HG03521 (cell line): ENCODE measurements at regions not wholly inside any gene's neighbourhood (a gene's known extent, or its start where the extent isn't known, plus 50 kb on each side); places are given as distances from the start of the nearest gene placed in this dataset.
"Not testable (repeated sequence)": the region's sequence is repeated elsewhere in the genome, so short reads cannot be mapped to it uniquely, and the experiment has no call there.

Source experiments
- ATAC-seq: cut with Tn5 transposase; IDR thresholded peaks from one replicate; pipeline ENCODE4 v1.9.1; 2021; ENCODE audit warnings: mild to moderate bottlenecking, moderate library complexity; ENCODE audit not compliant: unreplicated experiment

DNA sequence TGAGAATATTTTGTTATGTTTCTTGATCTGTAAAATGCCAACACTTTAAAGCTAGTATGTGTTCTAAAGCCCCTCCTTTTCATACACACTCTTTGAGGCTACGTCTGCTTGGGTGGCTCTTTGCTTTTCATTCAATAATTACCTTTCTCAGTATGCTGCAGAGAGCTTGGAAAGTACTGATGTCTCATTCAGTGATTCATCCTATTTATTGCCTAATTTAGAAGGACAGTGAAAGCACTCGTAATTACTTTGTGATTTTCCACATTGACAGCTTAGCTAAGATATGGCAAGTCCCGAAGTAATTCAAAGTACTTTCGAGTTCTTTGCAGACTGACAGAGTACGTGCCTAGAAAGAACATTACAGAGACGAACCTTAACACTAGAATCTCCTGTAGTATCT lies 57.2 kb downstream of the BMP15 start:
- no peak for ATAC-seq

DNA sequence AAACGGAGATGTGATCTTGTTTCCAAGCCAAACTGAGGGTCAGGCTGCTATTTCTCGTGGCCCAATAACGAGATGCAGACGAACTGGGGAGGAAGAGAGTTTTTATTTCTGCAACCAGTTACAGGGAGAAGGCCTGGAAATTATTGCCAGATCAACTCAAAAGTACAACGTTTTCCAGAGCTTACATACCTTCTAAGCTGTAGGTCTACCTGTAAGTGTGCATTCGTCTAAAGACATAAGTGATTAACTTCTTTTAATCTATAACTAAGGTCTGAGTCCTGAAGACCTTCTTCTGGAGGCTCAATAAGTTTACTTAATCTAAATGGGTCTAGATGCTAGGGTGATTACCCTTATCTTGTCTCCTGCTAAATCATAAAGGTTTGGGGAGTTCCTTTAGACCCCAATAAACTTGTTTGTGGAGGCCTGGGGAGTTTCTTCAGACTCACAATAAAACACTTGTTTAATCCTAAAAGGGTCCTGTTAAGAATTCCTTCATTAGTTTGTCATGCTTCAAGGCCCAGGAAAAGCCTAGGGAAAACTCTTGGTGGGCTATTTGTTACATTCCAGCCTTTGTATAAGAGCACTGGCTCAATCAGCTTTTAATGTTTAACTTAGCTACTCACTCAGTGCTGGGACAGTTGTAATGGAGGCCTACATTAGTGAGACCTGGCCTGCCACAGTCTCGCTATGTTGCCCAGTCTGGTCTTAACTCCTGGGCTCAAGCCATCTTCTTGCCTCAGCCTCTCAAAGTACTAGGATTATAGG lies 58.5 kb downstream of the BMP15 start:
- not testable (repeated sequence) for ATAC-seq

DNA sequence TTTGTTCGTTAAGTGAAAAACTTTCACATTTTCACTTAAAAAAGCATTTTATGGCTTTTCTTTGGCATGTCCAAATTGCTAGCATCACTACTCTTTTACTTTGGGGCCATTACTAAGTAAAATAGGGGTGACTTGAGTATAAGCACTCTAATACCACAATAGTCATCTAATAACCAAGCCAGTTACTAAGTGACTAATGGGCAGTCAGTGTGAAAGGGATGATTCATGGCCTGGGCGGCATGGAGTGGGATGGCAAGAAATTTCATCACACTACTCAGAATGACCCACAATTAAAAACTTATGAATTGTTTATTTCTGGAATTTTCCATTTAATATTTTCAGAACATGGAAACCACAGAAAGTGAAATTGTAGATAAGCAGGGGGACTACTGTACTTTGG lies 60.9 kb downstream of the BMP15 start:
- ATAC-seq: no peak

DNA sequence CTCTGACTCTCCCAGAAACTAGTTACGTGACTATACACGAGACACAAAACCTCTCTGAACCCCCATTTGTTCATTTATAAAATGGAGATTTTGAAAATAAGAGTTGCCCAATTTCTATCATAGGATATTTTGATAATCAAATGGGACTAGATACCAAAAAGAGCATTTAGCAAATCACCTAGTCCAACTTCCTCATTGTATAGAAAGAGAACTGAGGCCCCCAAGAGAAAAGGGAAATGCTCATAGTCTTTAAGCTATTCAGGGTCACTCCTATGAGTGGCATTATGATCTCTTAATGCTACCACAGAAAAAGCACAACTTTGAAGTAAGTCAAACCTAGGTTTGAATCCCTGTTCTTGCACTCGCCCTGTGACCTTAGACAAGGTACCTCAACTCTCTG lies 62.7 kb downstream of the BMP15 start:
- ATAC-seq: no peak

DNA sequence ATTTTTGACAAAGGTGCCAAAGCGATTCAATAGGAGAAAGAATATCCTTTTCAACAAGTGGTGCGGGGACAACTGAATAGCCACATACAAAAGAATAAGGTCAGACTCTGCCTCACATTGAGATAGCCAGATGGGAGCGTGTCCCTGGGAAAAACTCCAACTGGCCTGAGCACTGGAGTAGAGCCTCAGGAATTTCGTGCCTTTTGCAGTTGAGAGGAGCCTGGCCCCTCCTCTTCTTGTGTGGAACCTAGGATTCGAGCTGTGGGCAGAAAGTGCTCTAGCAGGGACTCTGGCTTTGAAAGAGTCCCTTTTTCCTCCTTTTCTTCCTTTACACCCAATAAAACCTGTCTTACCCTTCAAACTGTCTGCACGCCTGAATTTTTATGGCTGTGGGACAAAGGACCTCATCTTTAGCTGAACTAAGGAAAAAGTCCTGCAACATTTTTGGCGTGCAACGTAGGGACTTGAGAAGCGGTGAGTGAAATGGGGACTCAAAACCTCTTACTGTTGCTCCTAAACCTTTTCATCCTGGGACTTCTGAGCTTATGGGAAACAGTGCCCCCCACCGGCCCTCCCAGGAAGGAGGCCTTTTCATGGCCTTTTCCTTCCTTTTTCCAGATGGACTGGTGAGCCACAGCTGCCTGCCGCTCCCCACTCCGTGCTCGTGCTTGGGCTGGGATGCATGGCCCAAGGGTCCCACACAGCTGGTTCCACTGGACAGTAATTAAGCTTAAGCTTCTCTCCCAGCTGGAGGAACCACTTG lies 68.6 kb downstream of the BMP15 start:
- no peak for ATAC-seq

DNA sequence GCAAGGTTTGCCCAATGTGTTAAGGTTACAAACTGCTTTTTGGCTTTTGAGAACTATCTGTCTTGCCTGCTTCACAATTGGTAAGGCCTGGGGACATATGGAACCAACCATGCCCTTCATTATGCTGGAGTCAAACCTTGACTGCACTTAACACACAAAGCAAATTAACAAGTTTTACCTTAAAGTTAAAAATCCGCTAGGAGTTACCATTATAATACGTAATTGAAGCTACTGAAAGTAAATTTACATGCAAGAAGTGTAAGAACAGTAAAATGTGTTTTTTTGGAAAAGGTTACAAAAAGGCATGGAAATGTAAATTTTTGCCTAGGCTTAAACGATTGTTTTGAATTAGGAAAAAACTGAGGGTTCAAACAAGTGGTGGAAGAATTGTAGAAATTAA lies 69.7 kb downstream of the BMP15 start:
- no peak for ATAC-seq

DNA sequence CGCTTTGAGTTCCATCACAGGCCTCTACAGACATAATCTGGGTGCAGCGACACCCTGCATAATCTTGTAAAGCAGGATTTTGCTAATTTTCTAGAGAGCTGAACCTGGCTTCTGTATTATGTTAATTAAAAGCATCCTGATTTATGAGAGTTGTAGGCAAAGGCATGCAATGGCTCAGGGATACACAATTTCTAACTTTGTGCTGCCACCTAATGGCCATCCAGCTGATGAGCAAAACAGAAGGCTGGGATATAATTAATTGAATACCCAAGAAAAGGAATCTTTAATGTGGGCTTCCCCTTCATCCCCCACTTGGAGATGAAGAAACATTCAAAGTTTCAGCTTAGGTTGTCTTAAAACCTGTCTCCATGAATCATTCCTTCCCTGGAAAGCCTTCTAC lies 78.1 kb downstream of the BMP15 start:
- no peak for ATAC-seq

DNA sequence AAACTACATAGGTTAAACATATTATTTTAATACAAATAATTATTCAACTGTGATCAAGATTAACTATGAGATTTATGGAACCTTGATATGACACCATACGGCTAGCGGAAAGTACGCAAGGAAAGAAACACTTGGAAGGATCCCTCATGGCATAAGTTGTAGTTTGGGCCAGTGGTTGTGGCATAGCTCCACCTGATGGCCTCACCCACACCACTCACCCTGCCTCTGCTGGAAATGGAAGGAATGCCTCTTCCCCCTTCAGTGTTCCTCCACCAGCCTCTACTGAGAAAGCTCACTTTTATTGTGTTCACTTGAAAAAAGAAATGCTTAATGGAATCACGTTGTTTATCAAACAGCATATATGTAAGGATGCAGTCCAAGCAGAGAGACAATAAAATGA lies 86.4 kb downstream of the BMP15 start:
- no peak for ATAC-seq

DNA sequence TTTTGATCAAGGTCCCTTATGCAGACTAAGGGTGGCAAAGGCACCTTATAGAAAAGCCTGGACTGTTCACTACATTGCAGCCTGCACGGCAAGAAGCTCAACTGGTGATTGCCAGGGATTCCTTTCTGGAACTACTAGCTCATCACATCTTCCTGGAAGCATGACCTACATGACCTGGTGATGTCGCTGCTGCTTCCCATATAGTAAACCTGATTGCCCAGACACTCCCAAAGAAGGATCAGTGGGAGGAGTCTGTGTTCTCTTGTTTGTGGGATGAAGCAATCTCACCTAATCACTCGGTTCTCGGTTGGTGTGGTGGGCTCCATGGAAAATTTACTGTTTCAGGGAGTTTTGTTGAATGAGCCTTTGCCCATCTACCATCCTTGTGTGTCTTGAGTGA lies 89.8 kb downstream of the BMP15 start:
- ATAC-seq: not testable (repeated sequence)

DNA sequence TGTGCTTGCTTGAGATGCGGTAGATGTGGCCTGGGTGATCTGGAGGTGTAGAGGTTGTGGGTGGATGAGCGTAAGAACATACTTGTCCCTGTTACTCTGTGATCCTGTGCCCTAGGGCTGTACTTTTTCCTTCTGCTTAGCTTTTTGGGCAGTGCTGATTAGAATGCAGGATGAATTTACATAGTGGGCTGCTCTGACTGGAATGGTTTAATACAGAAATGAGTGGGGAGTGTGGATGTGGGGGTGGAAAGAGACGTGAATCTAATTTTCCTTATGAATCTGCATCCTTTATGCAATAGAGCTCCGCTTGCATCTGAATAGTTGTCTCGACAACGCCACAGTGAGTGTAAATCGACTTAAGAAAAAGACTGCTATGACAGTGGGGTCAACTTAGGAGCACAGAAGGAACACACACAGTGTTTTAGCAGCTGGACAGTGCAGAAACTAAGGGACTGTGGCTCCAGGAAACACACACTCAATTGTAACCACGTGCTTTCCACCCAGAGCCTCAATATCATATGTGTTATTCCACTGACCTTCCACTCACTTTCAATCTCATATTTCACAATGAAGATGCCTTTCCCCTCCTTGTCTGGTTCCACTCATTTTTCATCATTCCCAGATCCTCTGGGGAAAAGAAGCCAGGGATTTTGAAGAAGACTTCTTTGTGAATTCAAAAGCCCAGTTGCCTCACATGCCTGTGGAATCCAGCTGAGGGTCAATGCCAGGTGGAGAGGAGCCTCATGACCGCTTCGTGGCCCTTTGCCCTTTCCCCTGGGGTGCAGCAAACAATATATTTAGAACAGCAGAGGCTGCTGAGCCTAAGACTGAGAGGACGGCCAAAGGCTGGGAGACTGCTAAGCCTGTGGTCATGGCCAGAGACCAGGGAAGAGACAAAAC lies 91.4 kb downstream of the BMP15 start:
- ATAC-seq: not testable (repeated sequence)

DNA sequence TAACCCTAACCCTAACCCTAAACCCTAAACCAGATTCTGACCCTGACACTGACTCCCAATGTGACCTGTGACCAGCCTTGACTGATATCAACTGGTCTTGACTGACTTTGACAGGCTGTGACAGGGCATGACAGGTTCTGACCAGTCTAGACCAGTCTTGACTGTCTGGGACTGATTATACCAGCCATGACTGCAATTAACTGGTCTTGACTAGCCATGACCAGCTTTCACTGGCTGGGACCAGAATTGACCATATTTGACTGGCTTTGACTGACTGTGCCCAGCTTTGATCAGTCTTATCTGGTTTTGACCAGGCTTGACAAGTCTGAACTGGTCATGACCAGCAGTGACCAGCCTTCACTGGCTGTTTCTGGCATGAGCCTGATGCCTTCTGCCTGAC lies 95.5 kb downstream of the BMP15 start:
- no peak for ATAC-seq

DNA sequence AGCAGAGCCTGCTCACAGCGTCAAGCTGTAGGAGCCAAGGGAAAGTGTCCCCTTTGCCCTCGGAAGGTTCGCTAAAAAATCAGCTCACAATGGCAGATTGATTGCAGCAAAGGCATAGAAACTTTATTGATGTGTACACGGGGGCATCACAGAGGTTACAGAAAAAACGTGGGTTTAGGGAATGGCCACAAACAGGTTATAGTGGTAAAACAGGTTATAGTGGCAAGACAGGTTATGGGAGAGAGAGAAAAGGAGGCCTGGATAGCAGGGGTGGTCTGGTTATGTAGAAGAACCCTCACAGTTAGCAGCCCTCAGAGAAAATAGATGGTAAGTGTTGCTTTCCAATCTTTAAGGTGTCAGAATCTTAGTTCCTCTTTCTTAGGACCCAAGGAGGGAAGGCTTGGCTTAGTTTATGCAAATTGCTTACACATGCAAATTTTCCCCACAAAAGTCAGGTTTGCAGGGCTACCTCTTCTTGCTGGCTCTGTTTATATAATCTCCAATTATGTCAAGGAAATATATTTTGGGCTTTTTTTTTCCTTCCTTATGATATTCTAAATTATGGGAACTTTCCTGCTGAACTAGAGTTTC lies 113.7 kb downstream of the BMP15 start:
- ATAC-seq: peak; percentile 64

DNA sequence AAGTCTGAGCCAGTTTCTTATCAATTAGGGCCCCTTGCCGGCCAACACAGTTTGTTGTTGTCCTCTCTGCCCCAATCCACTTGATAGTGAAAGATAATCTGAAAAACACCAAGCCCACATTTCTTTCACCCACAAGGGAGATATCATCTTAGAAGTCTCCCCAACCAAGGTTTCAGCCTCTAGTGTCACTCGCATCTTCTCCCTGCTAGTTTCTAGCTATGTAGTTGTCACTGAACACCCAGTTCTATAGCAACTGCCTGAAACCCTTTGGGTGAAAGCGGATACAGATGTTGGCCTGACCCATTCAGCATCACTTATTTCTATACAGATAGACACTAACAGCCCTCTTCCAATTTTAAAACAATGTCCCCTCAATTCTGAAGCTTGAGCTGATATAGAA lies 116.3 kb downstream of the BMP15 start:
- peak; percentile 46 for ATAC-seq

DNA sequence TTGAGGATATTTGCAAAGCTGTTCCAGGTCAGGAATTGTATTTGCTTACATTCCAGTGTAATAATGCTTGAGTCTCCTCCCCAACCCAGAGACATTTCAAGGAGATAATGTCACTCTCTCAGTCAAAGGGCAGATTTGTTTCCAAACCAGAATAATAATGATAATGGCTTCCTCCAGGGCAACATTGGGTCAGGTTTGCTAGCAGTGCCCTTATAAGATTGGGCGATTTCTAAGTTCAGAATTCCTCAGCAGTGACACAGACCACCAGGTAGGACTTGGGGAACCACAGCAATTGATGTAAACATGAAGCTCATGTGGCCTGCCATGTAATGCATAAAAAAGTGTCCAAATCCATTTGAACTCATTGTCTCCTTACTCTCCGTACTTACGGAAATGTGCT lies 125.2 kb downstream of the BMP15 start:
- ATAC-seq: no peak

DNA sequence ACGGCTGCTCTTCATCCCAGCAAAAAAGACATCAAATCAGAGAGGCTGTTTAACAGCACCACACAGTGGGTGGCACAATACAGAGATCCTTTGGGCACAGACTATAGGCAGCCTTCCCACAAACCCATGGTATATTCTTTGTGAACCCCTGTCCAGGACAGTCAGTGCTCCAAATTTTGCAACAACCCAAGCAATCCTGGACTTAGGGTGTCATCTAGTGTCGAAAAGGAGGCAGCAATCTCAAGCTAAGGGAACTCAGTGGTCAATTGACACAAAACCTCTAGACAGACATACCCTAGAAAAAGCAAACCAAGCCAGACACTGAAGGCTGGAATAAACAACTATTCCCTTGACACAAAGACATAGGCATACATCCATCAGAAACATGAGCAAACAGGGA lies 137.4 kb downstream of the BMP15 start:
- ATAC-seq: no peak

DNA sequence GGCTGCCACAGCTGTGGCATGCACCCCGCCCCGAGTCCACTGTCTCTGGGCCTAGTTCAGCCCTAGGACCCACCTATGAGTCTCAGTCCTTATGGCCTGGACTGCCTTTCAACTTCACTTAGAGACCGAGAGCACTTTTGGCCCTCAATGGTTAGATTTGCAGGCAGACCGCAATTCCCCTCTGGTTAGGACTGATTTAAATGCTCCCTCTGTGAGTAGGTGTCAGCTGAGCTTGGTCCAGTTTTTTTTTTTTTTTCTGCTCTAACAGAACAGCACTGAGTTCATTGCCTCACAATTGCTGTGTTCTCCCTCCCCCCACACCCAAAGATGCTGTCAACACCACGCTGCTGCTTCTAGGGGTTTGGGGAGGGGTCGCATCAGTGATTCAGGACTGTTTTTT lies 143.2 kb downstream of the BMP15 start:
- ATAC-seq: no peak

DNA sequence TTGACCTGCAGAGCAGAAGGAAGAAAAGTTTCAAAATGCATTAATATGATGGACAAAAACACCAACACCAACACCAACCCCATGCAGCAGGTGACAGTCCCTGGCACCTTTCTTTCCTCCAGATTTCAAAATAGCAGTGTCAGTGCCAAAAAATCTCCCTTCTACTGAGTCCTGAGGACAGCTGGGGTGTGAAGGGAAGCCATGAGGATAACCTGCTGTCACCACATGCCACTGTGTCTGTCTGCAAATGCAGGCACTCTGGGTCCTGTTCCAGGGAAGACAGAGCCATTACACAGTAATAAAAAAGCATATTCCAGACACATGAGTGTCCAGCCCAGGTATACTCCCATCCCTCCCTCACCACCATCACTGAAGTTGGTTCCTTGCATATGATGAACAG lies 187.5 kb downstream of the BMP15 start:
- ATAC-seq: no peak

DNA sequence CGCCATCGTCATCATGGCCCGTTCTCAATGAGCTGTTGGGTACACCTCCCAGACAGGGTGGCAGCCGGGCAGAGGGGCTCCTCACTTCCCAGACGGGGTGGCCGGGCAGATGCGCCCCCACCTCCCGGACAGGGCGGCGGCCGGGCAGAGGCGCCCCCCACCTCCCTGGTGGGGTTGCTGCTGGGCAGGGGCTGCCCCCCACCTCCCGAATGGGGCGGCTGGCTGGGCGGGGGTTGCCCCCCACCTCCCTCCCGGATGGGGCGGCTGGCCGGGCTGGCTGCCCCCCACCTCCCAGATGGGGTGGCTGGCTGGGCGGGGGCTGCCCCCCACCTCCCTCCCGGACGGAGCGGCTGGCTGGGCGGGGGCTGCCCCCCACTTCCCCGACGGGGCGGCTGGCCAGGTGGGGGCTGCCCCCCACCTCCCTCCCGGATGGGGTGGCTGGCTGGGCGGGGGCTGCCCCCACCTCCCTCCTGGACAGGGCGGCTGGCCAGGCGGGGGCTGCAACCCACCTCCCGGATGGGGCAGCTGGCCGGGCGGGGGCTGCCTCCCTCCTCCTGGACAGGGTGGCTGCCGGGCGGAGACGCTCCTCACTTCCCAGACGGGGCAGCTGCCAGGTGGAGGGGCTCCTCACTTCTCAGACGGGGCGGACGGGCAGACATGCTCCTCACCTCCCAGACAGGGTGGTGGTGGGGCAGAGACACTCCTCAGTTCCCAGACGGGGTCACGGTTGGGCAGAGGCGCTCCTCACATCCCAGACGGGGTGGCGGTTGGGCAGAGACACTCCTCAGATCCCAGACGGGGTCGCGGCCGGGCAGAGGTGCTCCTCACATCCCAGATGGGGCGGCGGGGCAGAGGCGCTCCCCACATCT lies 208.8 kb downstream of the BMP15 start:
- not testable (repeated sequence) for ATAC-seq

DNA sequence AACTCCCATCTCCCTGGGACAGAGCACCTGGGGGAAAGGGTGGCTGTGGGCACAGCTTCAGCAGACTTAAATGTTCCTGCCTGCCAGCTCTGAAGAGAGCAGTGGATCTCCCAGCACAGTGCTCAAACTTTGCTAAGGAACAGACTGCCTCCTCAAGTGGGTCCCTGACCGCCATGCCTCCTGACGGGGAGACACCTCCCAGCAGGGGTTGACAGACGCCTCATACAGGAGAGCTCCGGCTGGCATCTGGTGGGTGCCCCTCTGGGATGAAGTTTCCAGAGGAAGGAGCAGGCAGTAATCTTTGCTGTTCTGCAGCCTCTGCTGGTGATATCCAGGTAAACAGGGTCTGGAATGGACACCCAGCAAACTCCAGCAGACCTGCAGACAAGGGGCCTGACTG lies 206.9 kb upstream of the NUDT10 start:
- ATAC-seq: not testable (repeated sequence)

DNA sequence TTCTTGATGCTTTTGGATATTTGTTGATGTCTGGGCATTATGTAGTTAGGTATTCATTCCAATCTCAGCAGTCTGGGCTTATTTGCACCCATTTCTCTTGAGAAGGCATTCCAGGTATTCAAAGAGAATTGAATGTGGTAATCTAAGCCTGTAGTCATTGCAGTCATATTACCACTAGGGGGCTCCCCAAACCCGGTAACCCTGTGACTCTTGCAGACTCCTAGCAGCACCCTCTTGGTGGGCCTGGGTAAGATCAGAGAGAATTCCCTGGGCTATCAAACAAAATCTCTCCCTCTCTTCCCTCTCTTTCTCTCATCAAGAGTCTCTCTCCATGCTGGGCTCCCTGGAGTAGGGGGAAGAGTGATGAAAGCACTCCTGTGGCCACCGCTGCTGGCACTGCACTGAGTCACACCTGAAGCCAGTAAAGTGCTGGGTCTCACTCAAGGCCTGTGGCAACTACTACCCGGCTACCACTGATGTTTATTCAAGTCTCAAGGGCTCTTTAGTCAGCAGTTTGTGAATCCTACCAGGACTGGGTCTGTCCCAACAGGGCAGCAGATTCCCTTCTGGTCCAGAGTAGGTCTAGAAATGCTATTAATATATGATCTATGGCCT lies 187.7 kb upstream of the NUDT10 start:
- ATAC-seq: no peak
